ENCODE measurements at regions not wholly inside any gene's neighbourhood (a gene's known extent, or its start where the extent isn't known, plus 50 kb on each side); places are given as distances from the start of the nearest gene placed in this dataset.

GRCh38 chr4:19832411-19832810 lies 419.3 kb upstream of the SLIT2 start (continued):
- TF ChIP-seq ZNF280D (CRISPR knock-in tag; IDR thresholded peaks at IDR 0.05) (no peak), ZNF251 (CRISPR knock-in tag; IDR thresholded peaks at IDR 0.05) (no peak), PRDM10 (CRISPR knock-in tag; IDR thresholded peaks at IDR 0.05; ENCODE audit: low read depth) (no peak), WIZ (CRISPR knock-in tag; IDR thresholded peaks at IDR 0.05) (no peak), ZNF34 (CRISPR knock-in tag; IDR thresholded peaks at IDR 0.05; ENCODE audit: borderline replicate concordance) (no peak), ZGPAT (CRISPR knock-in tag; IDR thresholded peaks at IDR 0.05) (no peak), CBX1 (IDR thresholded peaks at IDR 0.05; ENCODE audit: low read depth) (no peak), ZBTB39 (CRISPR knock-in tag; IDR thresholded peaks at IDR 0.05) (no peak), MYNN (CRISPR knock-in tag; IDR thresholded peaks at IDR 0.05; ENCODE audit: low read depth) (no peak)

Measured in HepG2 (cell line).